Neural cell (in vitro differentiated cells): ENCODE measurements at regions not wholly inside any gene's neighbourhood (a gene's known extent, or its start where the extent isn't known, plus 50 kb on each side); places are given as distances from the start of the nearest gene placed in this dataset.

ENCODE experiments used
- H2AFZ ChIP-seq: fragments of 200-600, 300-800 bp; sonication (generic), shearing (Covaris generic); 2 replicates; pipeline ENCODE4 v1.6.0; 2014; ENCODE audit warnings: low read depth, mild to moderate bottlenecking, antibody characterized with exemption, low read length, moderate library complexity
- H3F3A ChIP-seq: fragments of 200-600 bp; shearing (Covaris generic); 2 replicates; pipeline ENCODE4 v1.6.1; 2016; ENCODE audit warnings: mild to moderate bottlenecking, moderate library complexity, mixed read lengths, antibody characterized with exemption, low read length; ENCODE audit not compliant: insufficient read depth, poor library complexity, severe bottlenecking
- H3K27ac ChIP-seq: fragments of 200-600, 300-800 bp; sonication (generic), shearing (Covaris generic); 2 replicates; pipeline ENCODE4 v1.5.1; 2014; ENCODE audit warnings: mild to moderate bottlenecking, low read length, moderate library complexity
- H3K27me3 ChIP-seq: fragments of 300-800, 200-600 bp; sonication (generic), shearing (Covaris generic); 2 replicates; pipeline ENCODE4 v1.6.0; 2014; ENCODE audit warnings: mild to moderate bottlenecking, low read depth, low read length, moderate library complexity; ENCODE audit not compliant: insufficient read depth
- H3K36me3 ChIP-seq: fragments of 300-800, 200-600 bp; sonication (generic), shearing (Covaris generic); 2 replicates; pipeline ENCODE4 v1.5.1; 2014; ENCODE audit warnings: mild to moderate bottlenecking, antibody characterized with exemption, low read length, moderate library complexity; ENCODE audit not compliant: insufficient read depth
- H3K4me2 ChIP-seq: fragments of 300-800, 200-600 bp; sonication (generic), shearing (Covaris generic); 2 replicates; pipeline ENCODE4 v1.6.0; 2014; ENCODE audit warnings: mild to moderate bottlenecking, low read length
- H3K4me3 ChIP-seq: fragments of 300-800, 200-600 bp; sonication (generic), shearing (Covaris generic); 2 replicates; pipeline ENCODE4 v1.5.1; 2014; ENCODE audit warnings: mild to moderate bottlenecking, low read length, moderate library complexity
- H3K79me2 ChIP-seq: fragments of 200-600 bp; shearing (Covaris generic); replicated peaks from 2 replicates; pipeline ENCODE4 v1.6.0; 2014; ENCODE audit warnings: mild to moderate bottlenecking, low read length, moderate library complexity; ENCODE audit not compliant: insufficient read depth
- H3K9ac ChIP-seq: fragments of 300-800, 200-600 bp; sonication (generic), shearing (Covaris generic); 2 replicates; pipeline ENCODE4 v1.6.1; 2016; ENCODE audit warnings: mild to moderate bottlenecking, low read length, mixed read lengths
- H3K9me2 ChIP-seq: fragments of 200-600 bp; shearing (Covaris generic); 2 replicates; pipeline ENCODE4 v1.6.1; 2016; ENCODE audit warnings: mild to moderate bottlenecking, low read length, mixed read lengths; ENCODE audit not compliant: insufficient read depth
- H3K9me3 ChIP-seq: fragments of 200-600, 300-800 bp; sonication (generic), shearing (Covaris generic); 2 replicates; pipeline ENCODE4 v1.6.1; 2016; ENCODE audit warnings: mild to moderate bottlenecking, mixed run types, low read length, moderate library complexity, mixed read lengths
- H4K20me1 ChIP-seq: fragments of 200-600 bp; shearing (Covaris generic); 2 replicates; pipeline ENCODE4 v1.6.1; 2016; ENCODE audit warnings: mild to moderate bottlenecking, mixed run types; ENCODE audit not compliant: insufficient read depth
- EP300 ChIP-seq: fragments of 450-650 bp; conservative IDR thresholded peaks from 2 replicates; pipeline ENCODE4 v1.6.1; 2014; ENCODE audit warnings: antibody characterized with exemption, mild to moderate bottlenecking, moderate library complexity; ENCODE audit not compliant: poor library complexity, severe bottlenecking
- EZH2 ChIP-seq: fragments of 200-600, 300-800 bp; shearing (Covaris generic), sonication (generic); IDR thresholded peaks from 2 replicates; pipeline ENCODE4 v1.6.1; 2014; ENCODE audit warnings: antibody characterized with exemption, low read length, borderline replicate concordance, mild to moderate bottlenecking; ENCODE audit not compliant: insufficient read depth, poor library complexity, severe bottlenecking
- MXI1 ChIP-seq: fragments of 450-650 bp; conservative IDR thresholded peaks from 2 replicates; pipeline ENCODE4 v1.6.1; 2014; ENCODE audit warnings: antibody characterized with exemption, mild to moderate bottlenecking; ENCODE audit not compliant: poor library complexity, severe bottlenecking
- POLR2AphosphoS5 ChIP-seq: IDR thresholded peaks from 2 replicates; pipeline ENCODE4 v1.6.1; 2012
- RAD21 ChIP-seq: fragments of 450-650 bp; conservative IDR thresholded peaks from 2 replicates; pipeline ENCODE4 v1.6.1; 2014; ENCODE audit warnings: antibody characterized with exemption, mild to moderate bottlenecking, moderate library complexity
- SMC3 ChIP-seq: fragments of 450-650 bp; conservative IDR thresholded peaks from 2 replicates; pipeline ENCODE4 v1.6.1; 2014; ENCODE audit warnings: antibody characterized with exemption, mild to moderate bottlenecking, moderate library complexity; ENCODE audit not compliant: poor library complexity
- TAF1 ChIP-seq: IDR thresholded peaks from 2 replicates; pipeline ENCODE4 v1.6.1; 2012; ENCODE audit warnings: low read depth
- TF ChIP-seq, protein P1 (sequence below): fragments of 450-650 bp; IDR thresholded peaks from 2 replicates; pipeline ENCODE4 v1.5.1; 2014; ENCODE audit warnings: antibody characterized with exemption, mild to moderate bottlenecking, moderate library complexity; ENCODE audit not compliant: poor library complexity, severe bottlenecking
- TF ChIP-seq, protein P2 (sequence below): IDR thresholded peaks from 2 replicates; pipeline ENCODE4 v1.6.1; 2012; ENCODE audit warnings: borderline replicate concordance

DNA sequence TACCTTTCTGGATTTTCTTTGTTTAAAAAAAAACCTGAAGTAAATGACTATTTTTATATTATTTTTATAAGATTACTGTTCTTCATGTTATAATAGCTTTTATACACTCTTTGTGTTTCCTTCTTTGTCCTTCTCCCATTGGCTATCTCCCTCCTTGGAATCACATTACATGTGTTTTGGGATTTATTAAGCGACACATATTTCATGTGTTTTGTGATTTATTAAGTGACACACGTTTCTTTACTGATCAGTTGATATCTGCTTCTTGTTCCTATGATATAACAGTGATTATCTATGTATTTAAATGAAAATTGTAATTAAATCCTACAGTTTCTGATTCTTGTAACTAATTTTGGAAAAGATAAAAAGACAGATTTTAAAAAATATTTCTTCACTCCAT, 817.3 kb upstream of the AGA start:
- Histone ChIP-seq H4K20me1 (no peaks in the 10 kb centered on the region), H3K36me3 (no peaks in the 10 kb centered on the region), H2AFZ (no peak overlapping the region), H3K4me3 (no peak overlapping the region), H3K9me2 (no peaks in the 10 kb centered on the region), H3K9ac (no peak overlapping the region), H3K4me2 (no peak overlapping the region), H3K27me3 (no peaks in the 10 kb centered on the region), H3K79me2 (no peaks in the 10 kb centered on the region), H3K9me3 (peaks cover under 1% of the 10 kb centered on the region), H3F3A (no peaks in the 10 kb centered on the region), H3K27ac (no peak overlapping the region)
- no peak for TF ChIP-seq MXI1
- TF ChIP-seq, protein P1, sequence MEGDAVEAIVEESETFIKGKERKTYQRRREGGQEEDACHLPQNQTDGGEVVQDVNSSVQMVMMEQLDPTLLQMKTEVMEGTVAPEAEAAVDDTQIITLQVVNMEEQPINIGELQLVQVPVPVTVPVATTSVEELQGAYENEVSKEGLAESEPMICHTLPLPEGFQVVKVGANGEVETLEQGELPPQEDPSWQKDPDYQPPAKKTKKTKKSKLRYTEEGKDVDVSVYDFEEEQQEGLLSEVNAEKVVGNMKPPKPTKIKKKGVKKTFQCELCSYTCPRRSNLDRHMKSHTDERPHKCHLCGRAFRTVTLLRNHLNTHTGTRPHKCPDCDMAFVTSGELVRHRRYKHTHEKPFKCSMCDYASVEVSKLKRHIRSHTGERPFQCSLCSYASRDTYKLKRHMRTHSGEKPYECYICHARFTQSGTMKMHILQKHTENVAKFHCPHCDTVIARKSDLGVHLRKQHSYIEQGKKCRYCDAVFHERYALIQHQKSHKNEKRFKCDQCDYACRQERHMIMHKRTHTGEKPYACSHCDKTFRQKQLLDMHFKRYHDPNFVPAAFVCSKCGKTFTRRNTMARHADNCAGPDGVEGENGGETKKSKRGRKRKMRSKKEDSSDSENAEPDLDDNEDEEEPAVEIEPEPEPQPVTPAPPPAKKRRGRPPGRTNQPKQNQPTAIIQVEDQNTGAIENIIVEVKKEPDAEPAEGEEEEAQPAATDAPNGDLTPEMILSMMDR, result no peak
- no peak for TF ChIP-seq EP300
- no peak for TF ChIP-seq SMC3
- no peak for TF ChIP-seq RAD21
- TF ChIP-seq, protein P2, sequence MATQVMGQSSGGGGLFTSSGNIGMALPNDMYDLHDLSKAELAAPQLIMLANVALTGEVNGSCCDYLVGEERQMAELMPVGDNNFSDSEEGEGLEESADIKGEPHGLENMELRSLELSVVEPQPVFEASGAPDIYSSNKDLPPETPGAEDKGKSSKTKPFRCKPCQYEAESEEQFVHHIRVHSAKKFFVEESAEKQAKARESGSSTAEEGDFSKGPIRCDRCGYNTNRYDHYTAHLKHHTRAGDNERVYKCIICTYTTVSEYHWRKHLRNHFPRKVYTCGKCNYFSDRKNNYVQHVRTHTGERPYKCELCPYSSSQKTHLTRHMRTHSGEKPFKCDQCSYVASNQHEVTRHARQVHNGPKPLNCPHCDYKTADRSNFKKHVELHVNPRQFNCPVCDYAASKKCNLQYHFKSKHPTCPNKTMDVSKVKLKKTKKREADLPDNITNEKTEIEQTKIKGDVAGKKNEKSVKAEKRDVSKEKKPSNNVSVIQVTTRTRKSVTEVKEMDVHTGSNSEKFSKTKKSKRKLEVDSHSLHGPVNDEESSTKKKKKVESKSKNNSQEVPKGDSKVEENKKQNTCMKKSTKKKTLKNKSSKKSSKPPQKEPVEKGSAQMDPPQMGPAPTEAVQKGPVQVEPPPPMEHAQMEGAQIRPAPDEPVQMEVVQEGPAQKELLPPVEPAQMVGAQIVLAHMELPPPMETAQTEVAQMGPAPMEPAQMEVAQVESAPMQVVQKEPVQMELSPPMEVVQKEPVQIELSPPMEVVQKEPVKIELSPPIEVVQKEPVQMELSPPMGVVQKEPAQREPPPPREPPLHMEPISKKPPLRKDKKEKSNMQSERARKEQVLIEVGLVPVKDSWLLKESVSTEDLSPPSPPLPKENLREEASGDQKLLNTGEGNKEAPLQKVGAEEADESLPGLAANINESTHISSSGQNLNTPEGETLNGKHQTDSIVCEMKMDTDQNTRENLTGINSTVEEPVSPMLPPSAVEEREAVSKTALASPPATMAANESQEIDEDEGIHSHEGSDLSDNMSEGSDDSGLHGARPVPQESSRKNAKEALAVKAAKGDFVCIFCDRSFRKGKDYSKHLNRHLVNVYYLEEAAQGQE, result no peak
- TF ChIP-seq POLR2AphosphoS5, result no peak
- TF ChIP-seq EZH2, result no peak
- TF ChIP-seq TAF1, result no peak

DNA sequence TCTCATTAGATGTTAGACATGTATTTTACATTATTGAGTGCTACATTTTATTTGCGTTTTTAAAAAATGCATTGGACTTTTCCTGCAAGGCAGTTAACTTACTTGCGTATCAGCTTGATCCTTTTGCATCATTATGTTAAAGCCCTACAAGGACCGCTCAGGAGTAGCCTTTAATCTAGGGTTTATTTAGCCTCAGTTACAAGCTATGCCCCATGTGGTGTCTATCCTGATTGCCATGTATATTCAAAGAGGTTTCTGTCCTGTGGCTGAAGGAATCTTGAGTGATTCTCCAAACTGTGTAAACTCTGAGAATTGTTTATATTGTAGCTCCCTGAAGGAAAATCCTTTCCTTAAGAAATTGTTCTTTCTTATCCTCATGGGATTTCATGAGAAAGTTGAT, 821.8 kb upstream of the AGA start:
- TF ChIP-seq TAF1 (no peak), MXI1 (no peak), EP300 (no peak), POLR2AphosphoS5 (no peak), SMC3 (no peak), RAD21 (no peak), EZH2 (no peak)
- TF ChIP-seq, protein P1, result no peak
- TF ChIP-seq, protein P2, result no peak
- H3K4me2 ChIP-seq, result no peak overlapping the region
- no peaks in the 10 kb centered on the region for H3F3A ChIP-seq
- no peak overlapping the region for H3K27ac ChIP-seq
- no peak overlapping the region for H3K4me3 ChIP-seq
- no peak overlapping the region for H2AFZ ChIP-seq
- H3K9me3 ChIP-seq, result no peaks in the 10 kb centered on the region
- no peaks in the 10 kb centered on the region for H3K9me2 ChIP-seq
- H3K9ac ChIP-seq, result no peak overlapping the region
- H4K20me1 ChIP-seq, result no peaks in the 10 kb centered on the region
- no peaks in the 10 kb centered on the region for H3K79me2 ChIP-seq
- no peaks in the 10 kb centered on the region for H3K36me3 ChIP-seq
- no peaks in the 10 kb centered on the region for H3K27me3 ChIP-seq
